Osteoblast (primary cell): ENCODE measurements at regions not wholly inside any gene's neighbourhood (a gene's known extent, or its start where the extent isn't known, plus 50 kb on each side); places are given as distances from the start of the nearest gene placed in this dataset.

Source experiments
- DNase-seq: peaks from one replicate; pipeline ENCODE4 v3.0.0; 2011; ENCODE audit warnings: low spot score, mixed read lengths; ENCODE audit not compliant: insufficient read length; ENCODE audit errors: missing footprints
- H2AFZ ChIP-seq: 2 replicates; pipeline ENCODE4 v1.6.0; 2011; ENCODE audit warnings: mild to moderate bottlenecking, low read length
- H3K27ac ChIP-seq: 2 replicates; pipeline ENCODE4 v1.5.1; 2011; ENCODE audit warnings: mild to moderate bottlenecking, low read depth, low read length, moderate library complexity
- H3K27me3 ChIP-seq: 2 replicates; pipeline ENCODE4 v1.6.0; 2012; ENCODE audit warnings: mild to moderate bottlenecking, control low read depth, inconsistent platforms, low read length, moderate library complexity; ENCODE audit not compliant: insufficient read depth
- H3K36me3 ChIP-seq: 2 replicates; pipeline ENCODE4 v1.5.1; 2011; ENCODE audit warnings: mild to moderate bottlenecking, low read length, control low read depth, moderate library complexity; ENCODE audit not compliant: insufficient read depth
- H3K4me1 ChIP-seq: 2 replicates; pipeline ENCODE4 v1.5.1; 2011; ENCODE audit warnings: mild to moderate bottlenecking, low read length, control low read depth, moderate library complexity; ENCODE audit not compliant: insufficient read depth
- H3K4me2 ChIP-seq: 2 replicates; pipeline ENCODE4 v1.6.0; 2011; ENCODE audit warnings: mild to moderate bottlenecking, low read length; ENCODE audit not compliant: insufficient read depth
- H3K4me3 ChIP-seq: fragments of 200-600 bp; sonication (generic); 3 replicates; pipeline ENCODE4 v1.5.1; 2012; ENCODE audit warnings: mild to moderate bottlenecking, low read length, inconsistent platforms; ENCODE audit not compliant: insufficient read depth
- H3K79me2 ChIP-seq: 2 replicates; pipeline ENCODE4 v1.6.0; 2012; ENCODE audit warnings: mild to moderate bottlenecking, low read length, control low read depth, inconsistent platforms; ENCODE audit not compliant: insufficient read depth
- H3K9me3 ChIP-seq: 2 replicates; pipeline ENCODE4 v1.5.1; 2011; ENCODE audit warnings: low read depth, low read length, control low read depth
- H4K20me1 ChIP-seq: 2 replicates; pipeline ENCODE4 v1.6.0; 2012; ENCODE audit warnings: mild to moderate bottlenecking, low read length, control low read depth; ENCODE audit not compliant: insufficient read depth
- TF ChIP-seq, protein P1 (sequence below): IDR thresholded peaks from 2 replicates; pipeline ENCODE4 v1.5.1; 2011; ENCODE audit warnings: mild to moderate bottlenecking, low read depth, low read length, moderate library complexity; ENCODE audit errors: extremely low read depth

DNA sequence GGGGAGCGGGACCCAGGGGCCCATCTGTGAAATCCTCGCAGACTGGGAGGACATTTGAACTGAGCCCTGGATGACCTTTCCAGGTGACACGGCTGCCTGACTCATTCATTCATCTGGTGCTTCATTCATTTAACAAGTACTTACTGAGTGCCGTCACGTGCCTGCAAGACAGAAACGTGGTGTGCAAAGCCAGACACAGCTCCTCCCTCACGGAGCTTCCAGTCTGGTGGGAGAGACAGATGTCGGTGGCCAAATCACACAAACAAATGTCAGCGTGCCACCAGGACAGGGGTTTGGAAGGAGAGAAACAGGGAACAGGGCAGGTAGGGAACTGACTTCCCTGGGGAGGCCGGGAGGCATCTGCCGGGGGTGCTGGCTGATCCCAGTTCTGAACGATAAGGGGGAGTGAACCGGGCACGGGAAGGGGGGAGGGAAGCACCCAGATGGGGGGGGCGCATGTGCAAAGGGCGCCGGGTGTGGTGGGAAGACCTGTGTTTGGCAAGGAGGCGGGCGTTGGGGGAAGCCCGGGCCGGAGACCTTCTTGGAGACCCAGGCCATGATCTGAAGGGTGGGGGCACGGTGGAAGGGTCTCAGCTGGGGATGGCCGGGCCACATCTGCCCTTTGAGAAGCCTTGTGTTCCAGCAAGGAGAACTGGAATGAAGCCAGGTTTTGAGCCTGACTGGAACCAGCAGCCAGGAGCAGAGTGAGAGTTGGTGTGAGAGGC lies 93.6 kb upstream of the CIBAR2 start:
- Histone ChIP-seq H3K9me3 (peaks cover 3% of the 10 kb centered on the region), H2AFZ (no peak overlapping the region), H3K36me3 (no peaks in the 10 kb centered on the region), H3K79me2 (peaks cover 20% of the 10 kb centered on the region), H3K27ac (no peak overlapping the region), H4K20me1 (peaks cover 3% of the 10 kb centered on the region), H3K4me1 (peaks cover 22% of the 10 kb centered on the region), H3K4me2 (no peak overlapping the region), H3K27me3 (no peaks in the 10 kb centered on the region), H3K4me3 (no peak overlapping the region)
- peak; percentile 90 for DNase-seq
- TF ChIP-seq, protein P1, sequence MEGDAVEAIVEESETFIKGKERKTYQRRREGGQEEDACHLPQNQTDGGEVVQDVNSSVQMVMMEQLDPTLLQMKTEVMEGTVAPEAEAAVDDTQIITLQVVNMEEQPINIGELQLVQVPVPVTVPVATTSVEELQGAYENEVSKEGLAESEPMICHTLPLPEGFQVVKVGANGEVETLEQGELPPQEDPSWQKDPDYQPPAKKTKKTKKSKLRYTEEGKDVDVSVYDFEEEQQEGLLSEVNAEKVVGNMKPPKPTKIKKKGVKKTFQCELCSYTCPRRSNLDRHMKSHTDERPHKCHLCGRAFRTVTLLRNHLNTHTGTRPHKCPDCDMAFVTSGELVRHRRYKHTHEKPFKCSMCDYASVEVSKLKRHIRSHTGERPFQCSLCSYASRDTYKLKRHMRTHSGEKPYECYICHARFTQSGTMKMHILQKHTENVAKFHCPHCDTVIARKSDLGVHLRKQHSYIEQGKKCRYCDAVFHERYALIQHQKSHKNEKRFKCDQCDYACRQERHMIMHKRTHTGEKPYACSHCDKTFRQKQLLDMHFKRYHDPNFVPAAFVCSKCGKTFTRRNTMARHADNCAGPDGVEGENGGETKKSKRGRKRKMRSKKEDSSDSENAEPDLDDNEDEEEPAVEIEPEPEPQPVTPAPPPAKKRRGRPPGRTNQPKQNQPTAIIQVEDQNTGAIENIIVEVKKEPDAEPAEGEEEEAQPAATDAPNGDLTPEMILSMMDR: no peak

DNA sequence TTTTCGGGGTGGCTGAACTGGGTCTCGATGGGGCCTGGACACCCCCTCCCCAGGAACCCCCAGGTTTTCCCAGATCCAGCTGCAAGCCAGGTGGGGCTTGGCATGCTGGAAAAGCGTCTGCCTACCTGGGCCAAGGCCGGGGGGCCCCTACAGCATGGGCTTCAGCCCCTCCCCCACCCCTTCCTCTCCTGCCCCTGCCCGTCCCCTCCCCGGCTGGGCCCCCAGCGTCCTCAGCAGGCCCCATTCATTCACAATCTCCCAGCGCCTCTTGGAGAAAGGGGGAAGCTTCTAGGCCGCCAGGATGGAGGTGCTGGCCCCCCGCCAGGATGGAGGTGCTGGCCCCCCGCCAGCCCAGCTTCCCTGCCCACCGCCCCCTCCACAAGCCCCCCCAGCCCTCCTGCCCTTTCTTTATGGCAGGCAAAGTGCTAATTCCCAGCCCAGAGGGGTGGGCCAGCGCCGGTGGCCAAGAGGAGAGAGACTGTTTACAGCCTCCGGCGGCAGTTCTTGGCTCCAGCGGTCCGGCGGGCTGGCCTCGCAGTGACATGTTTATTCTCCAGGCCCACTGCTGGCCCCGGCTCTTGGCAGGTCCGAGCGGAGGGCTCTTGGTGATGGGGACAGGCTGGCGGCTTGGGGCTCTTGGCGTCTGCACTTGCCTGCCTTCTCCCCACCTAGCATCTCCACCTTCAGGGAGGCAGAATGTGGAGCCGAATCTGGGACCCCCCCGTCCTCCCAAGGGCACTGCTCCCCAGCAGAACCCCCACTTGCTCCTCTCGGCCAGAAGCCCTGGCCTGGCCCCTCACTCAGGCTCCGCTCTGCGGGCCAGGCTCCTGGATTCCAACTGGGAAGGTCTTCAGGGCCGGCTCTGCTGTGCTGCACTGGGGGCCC lies 94.4 kb upstream of the CIBAR2 start:
- peak; percentile 55 for DNase-seq
- Histone ChIP-seq H3K79me2 (peaks cover 20% of the 10 kb centered on the region), H3K27me3 (no peaks in the 10 kb centered on the region), H3K27ac (no peak overlapping the region), H3K4me1 (peaks cover 30% of the 10 kb centered on the region), H3K4me3 (no peak overlapping the region), H3K9me3 (peaks cover 3% of the 10 kb centered on the region), H3K36me3 (no peaks in the 10 kb centered on the region), H4K20me1 (peaks cover 3% of the 10 kb centered on the region), H3K4me2 (no peak overlapping the region), H2AFZ (no peak overlapping the region)
- TF ChIP-seq, protein P1: no peak

DNA sequence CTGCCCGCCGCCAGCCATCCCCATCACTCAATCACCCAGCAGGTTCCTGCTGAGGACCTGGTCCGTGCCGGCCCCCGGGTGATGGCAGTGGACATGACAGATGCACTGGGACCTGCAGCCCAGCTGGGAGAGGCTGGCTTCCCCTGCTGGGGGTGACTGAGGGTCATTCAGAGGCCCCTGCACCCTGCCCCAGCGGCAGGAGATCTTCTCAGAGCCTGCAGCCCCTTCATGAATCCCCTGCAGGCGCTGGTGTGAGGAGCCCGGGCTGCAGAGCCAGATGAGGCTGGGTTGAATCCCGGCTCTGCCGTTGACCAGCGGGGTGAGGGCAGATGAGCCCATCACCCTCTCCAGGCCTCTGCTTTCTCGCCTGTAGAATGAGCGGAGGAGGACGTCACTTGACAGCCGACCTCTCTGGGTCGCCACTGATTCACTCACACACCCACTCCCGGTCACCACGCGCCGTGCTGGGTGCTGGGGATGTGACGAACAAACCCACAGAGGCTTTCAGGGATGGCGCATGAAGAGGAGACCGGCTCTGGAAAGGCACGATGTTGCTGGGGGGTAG lies 95.2 kb upstream of the CIBAR2 start:
- peaks cover 3% of the 10 kb centered on the region for H4K20me1 ChIP-seq
- peaks cover 17% of the 10 kb centered on the region for H3K79me2 ChIP-seq
- peak overlapping the region; percentile 3 for H3K27ac ChIP-seq
- TF ChIP-seq, protein P1: no peak
- DNase-seq: peak; percentile 80
- peaks cover 3% of the 10 kb centered on the region for H3K9me3 ChIP-seq
- H3K4me1 ChIP-seq: peaks cover 31% of the 10 kb centered on the region
- H3K27me3 ChIP-seq: no peaks in the 10 kb centered on the region
- H3K36me3 ChIP-seq: no peaks in the 10 kb centered on the region
- no peak overlapping the region for H3K4me2 ChIP-seq
- no peak overlapping the region for H2AFZ ChIP-seq
- H3K4me3 ChIP-seq: no peak overlapping the region

DNA sequence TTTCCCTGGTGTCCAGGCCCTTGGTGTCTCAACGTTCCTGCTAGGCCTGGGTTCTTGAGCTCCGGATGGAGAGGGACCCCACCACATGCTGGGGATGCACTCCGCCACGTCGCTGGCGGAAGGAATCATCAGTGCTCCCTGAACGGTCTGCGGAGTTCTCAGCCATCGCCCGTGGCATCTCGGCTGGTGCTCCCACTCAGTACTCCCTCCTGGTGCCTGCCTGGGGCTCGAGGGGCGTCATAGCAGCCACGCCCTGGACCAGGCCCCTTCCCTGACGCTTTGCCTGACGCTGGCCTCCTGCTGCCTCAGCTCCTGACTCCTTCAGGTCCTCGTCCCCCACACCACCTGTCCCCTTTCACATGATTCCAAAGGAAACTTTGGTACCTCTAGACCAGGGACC lies 95.9 kb upstream of the CIBAR2 start:
- Histone ChIP-seq H3K9me3 (peaks cover 3% of the 10 kb centered on the region), H3K4me3 (no peak overlapping the region), H4K20me1 (peaks cover 3% of the 10 kb centered on the region), H3K4me1 (peaks cover 32% of the 10 kb centered on the region), H2AFZ (no peak overlapping the region), H3K4me2 (no peak overlapping the region), H3K27ac (peak overlapping the region; percentile 3), H3K27me3 (no peaks in the 10 kb centered on the region), H3K79me2 (peaks cover 17% of the 10 kb centered on the region), H3K36me3 (no peaks in the 10 kb centered on the region)
- peak; percentile 19 for DNase-seq
- TF ChIP-seq, protein P1: no peak
